OCI-LY3 (cell line): ENCODE measurements at regions not wholly inside any gene's neighbourhood (a gene's known extent, or its start where the extent isn't known, plus 50 kb on each side); places are given as distances from the start of the nearest gene placed in this dataset.

Source experiments
- CTCF ChIP-seq: fragments of 200-600, 300-600 bp; sonication (generic); IDR thresholded peaks from 2 replicates; pipeline ENCODE4 v1.5.1; 2014; ENCODE audit warnings: antibody characterized with exemption, low read length, low read depth
- EZH2phosphoT487 ChIP-seq: fragments of 200-600 bp; shearing (Covaris generic); IDR thresholded peaks from 2 replicates; pipeline ENCODE4 v1.6.1; 2018; ENCODE audit warnings: antibody characterized with exemption, mixed run types, low read depth

GRCh38 chr2:177031438-177032180 lies 181.0 kb upstream of the HNRNPA3 start:
- no peak for TF ChIP-seq CTCF
- TF ChIP-seq EZH2phosphoT487, result no peak
